ENCODE measurements at regions not wholly inside any gene's neighbourhood (a gene's known extent, or its start where the extent isn't known, plus 50 kb on each side); places are given as distances from the start of the nearest gene placed in this dataset.

DNA sequence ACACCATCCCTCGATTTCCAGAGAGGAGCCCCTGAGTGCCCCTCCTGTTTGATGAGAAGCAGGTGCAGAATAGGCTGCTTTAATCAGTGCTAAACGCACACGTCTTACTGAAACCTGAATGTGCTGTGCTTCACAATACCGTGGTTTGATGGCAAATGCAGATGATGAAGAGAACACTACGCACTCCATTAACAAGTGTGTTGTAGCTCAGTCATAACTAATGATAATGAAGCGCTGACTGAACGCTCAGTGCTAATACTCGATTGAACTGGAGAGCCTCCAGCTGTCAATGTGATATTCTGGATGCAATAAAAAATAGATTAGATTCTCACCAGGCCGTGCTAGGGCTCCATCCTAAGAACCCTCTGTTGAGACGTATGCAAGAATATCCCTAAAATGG, 279.7 kb upstream of the PLPP4 start:
- TF ChIP-seq NFRKB (IDR thresholded peaks at IDR 0.05), result no peak
- TF ChIP-seq TARDBP (IDR thresholded peaks at IDR 0.05), result no peak
- no peak for TF ChIP-seq HDGF (IDR thresholded peaks at IDR 0.05; ENCODE audit: borderline replicate concordance)
- TF ChIP-seq FOXK2 (IDR thresholded peaks at IDR 0.05), result no peak
- no peak for TF ChIP-seq ELF4 (IDR thresholded peaks at IDR 0.05)
- TF ChIP-seq FOXA1 (IDR thresholded peaks at IDR 0.05), result no peak
- no peak for TF ChIP-seq SUZ12 (IDR thresholded peaks at IDR 0.05)
- TF ChIP-seq SP1 (IDR thresholded peaks at IDR 0.05), result no peak
- TF ChIP-seq ARNT (IDR thresholded peaks at IDR 0.05), result no peak
- no peak for TF ChIP-seq BHLHE40 (IDR thresholded peaks at IDR 0.05; ENCODE audit: borderline replicate concordance)
- no peak for TF ChIP-seq PKNOX1 (IDR thresholded peaks at IDR 0.05)
- TF ChIP-seq L3MBTL2 (conservative IDR thresholded peaks at IDR 0.05), result no peak
- TF ChIP-seq CTBP1 (IDR thresholded peaks at IDR 0.05; ENCODE audit: borderline replicate concordance), result no peak
